GM21515 (cell line): ENCODE measurements at regions not wholly inside any gene's neighbourhood (a gene's known extent, or its start where the extent isn't known, plus 50 kb on each side); places are given as distances from the start of the nearest gene placed in this dataset.
A peak's percentile ranks its signal among the peaks of the same experiment; 100 is the strongest.
"Not testable (repeated sequence)": the region's sequence is repeated elsewhere in the genome, so short reads cannot be mapped to it uniquely, and the experiment has no call there.

Experiments used
- ATAC-seq: cut with Tn5 transposase; IDR thresholded peaks from one replicate; pipeline ENCODE4 v1.9.1; 2021; ENCODE audit not compliant: unreplicated experiment

- ATAC-seq, result no peak
These were observed 64.0 kb downstream of the GPRASP3 start for GRCh38 chrX:102784550-102784949.

DNA sequence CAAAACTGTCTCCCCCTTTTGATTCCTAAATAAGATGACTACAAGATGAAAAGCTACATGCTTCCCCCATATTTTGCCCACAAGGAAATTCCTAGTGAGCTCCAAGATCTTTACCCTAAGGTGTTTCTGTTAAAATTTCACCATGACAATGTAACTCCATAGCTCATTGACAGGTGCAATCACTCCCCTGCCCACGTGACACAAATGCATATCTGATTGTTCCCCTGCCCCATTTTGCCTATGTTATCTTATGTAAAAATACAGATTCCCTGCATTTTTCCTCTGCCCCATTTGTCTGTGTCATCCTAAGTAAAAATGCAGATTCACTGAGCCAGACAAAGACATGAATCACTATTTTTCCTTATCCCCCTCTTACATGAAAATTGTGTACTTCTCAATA lies 66.7 kb downstream of the GPRASP3 start:
- no peak for ATAC-seq

DNA sequence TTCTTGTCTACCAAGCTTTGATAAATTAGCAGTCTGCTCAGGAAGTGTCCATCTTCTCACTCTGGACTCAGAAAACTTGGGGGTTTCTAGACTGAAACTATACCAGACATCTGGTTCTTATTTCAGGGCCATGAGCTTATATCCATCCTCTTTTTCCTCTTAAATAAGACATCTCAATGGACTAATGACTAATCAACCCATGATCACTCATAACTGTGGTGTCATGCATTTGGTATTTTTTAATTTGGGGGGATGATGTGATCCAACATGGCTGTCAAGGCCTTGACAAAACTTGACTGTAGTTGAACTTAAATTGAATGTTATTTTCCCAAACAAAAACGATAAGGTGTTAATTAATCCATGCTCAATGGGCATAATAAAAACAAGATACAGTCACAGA lies 87.8 kb downstream of the GPRASP3 start:
- no peak for ATAC-seq

GRCh38 chrX:102818269-102818668 lies 97.7 kb downstream of the GPRASP3 start:
- ATAC-seq, result not testable (repeated sequence)

GRCh38 chrX:102832661-102833060 lies 104.4 kb upstream of the RAB40AL start:
- no peak for ATAC-seq

DNA sequence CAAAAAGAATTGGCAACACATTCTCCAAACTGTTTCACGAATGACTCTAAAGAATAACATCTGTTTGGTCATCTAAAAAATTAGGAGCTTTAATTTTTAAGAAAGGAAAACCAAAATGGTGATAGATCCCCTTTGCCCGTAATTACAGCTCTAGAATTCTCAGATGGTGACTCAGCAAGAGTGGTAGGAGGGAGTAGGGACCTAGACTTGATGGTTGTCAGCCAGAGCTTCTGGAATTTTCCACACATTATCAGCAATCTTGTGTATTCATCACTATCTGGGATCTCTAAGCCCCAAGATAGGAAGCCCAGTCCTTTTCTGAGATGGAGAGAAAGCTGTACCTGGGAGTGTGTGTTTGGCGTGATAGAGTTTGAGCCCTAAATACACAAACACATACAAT lies 103.9 kb upstream of the RAB40AL start:
- ATAC-seq, result no peak

GRCh38 chrX:102835504-102836146 lies 101.4 kb upstream of the RAB40AL start:
- no peak for ATAC-seq

DNA sequence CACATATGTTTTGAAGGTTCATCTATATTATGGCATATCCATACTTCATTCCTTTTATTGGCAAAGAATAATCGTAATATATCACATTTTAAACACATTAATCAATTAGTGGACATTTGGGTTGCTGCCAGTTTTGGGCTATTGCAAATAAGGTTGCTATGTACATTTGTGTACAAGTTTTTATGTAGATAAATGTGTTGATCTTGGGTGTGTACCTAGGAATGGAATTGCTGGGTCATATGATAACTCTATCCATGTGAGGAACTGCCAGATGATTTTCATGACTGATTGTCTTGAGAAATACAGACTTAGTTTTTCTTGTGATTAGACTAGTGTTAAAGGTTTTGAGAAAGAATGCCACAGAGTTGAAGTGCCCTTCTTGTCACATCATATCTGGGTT lies 99.2 kb upstream of the RAB40AL start:
- no peak for ATAC-seq

DNA sequence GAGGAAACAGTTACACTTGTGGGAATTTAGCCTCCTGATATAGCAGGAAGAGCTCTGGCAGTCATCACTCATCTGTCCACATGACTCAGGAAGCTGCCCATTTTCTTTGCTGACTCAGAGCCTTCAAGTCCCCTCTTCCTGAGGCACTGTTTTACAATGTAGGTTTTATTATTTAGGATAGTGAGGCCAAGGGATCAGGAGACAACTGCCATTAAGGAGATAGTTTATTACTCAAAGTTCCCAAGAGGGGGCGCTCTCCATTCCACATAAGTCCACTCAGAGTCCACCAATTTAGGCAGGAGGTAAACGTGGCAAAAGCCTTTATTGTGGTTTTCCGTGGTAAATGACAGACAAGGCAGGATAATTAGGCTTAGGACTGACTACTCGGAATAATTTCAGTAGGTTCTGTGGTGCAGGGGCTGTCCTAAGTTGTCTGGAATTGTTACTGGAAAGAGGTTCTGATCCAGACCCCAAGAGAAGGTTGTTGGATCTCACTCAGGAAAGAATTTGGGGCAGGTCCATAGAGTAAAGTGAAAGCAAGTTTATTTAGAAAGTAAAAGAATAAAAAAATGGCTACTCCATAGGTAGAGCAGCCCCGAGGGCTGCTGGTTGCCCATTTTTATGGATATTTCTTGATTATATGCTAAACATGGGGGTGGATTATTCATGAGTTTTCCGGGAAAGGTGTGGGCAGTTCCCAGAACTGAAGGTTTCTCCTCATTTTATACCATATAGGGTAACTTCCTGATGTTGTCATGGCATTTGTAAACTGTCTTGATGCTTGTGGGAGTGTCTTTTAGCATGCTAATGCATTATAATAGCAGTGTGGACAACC lies 96.0 kb upstream of the RAB40AL start:
- ATAC-seq, result no peak

GRCh38 chrX:102841706-102842003 lies 95.4 kb upstream of the RAB40AL start:
- no peak for ATAC-seq

DNA sequence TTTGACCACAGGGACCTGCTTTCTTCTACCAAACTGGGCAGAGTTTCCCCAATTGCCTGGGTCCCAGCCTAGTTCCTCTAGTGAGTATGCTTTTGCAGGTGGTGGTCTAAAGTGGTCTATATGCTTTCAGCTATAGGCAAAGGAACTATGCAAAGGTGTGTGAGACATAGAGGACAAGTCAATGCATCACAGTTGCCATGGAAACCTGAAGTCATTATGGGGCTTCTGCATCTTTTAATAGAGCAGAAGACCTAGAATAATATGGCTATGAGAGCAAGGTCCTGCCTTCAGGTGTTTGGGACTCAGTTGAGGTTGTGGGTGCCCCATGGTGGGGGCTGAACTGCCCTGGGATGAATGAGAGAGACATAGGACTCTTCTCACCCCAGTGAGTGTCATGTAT lies 92.1 kb upstream of the RAB40AL start:
- no peak for ATAC-seq

DNA sequence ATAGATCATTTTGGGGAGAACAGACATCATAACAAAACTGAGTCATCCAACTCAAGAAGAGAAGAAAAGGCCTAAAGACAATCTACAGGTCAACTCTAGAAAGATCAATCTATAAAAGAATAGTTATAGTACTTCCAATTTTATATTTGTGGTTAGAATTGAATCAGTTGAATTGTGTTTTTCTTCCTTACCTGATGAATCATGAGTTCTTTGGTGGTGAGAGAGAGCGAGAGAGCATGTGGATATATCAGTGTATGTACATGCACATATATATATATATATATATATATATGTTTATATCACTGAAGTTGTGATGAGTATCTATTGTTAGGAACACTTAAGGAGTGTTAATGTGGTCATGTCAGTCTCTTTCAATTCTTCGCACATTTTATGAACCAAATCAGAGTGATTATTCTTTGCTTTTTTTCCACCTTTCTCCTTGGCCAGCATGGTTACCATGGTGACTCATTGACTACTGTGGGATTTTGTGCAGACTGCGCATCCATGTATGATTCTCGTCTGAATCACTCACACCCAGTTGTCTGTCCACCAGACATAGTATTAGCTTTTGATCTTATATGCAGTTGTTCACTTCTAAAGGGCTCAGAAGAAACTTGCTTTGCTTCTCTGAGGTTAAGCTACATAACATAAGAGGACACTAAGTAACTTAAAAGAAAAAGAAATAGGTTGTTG lies 90.4 kb upstream of the RAB40AL start:
- ATAC-seq, result no peak

DNA sequence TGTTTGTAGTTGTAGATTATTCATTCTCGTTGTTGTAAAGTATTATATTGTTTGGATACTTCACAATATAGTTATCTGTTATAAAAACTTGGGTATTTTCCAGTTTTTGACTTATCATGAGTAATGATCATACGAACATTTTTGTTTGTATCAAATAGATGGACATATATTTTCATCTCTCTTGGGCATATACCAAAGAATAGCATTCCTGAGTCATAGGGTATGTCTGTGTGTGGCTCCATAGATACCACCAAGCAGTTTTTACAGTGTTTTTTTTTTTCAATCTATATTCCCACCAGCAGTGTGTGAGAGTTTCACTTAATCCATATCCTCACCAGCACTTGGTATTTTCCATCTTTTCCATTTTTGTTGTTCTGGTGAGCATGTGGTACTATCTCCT lies 89.7 kb upstream of the RAB40AL start:
- no peak for ATAC-seq

DNA sequence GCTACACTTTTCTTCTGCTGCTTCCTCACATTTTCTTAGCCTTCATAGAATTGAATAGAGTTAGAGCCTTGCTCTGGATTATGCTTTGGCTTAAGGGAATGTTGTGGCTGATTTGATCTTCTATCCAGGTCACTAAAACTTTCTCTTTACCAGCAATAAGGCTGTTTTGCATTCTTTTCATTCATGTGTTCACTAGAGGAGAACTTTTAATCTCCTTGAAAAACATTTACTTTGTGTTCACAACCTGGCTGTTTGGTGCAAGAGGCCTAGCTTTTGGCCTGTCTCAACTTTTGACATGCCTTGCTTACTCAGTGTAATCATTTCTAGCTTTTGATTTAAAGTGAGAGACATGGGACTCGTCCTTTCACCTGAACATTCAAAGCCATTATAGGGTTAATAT lies 87.7 kb upstream of the RAB40AL start:
- no peak for ATAC-seq

- not testable (repeated sequence) for ATAC-seq
These were observed 78.1 kb upstream of the RAB40AL start for GRCh38 chrX:102858826-102859549.

GRCh38 chrX:102859550-102859871 lies 77.6 kb upstream of the RAB40AL start:
- ATAC-seq, result no peak

DNA sequence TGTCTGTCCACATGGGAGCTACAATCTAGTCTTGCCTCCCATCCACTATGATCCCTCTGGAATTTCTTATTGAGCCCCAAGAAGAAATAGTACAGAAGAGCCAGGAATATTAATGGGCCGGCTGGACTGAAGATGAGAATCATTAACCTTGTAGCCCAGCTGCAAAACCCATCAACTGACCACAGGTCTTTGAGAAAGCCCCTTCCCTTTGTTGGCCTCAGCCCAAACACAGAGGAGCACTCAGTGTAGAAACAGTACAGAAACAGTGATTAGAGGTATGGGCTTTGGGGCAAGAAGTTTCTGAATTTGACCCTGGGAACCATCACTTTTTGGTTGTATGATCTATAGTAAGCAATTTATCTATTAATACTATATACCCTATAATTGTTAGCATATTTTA lies 76.8 kb upstream of the RAB40AL start:
- no peak for ATAC-seq

DNA sequence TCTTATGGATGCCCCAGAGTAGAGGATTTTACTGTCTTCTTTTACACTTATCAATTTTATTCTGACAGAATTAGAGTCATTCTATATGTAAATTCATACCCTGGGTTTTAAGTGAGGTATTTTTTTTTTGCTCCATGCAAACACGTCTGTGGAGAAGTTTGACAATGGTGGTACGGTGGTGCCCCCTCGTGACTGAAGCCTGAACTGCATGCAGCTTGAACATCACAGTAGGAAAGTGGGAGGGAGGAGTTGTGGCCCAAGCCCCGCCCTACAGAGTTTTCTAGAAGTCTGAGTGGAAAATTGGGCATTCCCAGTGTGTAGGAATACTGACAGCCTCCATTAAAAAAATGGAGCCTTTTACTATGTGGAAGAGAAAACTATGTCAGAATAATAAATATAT lies 73.3 kb upstream of the RAB40AL start:
- ATAC-seq, result peak; percentile 95

DNA sequence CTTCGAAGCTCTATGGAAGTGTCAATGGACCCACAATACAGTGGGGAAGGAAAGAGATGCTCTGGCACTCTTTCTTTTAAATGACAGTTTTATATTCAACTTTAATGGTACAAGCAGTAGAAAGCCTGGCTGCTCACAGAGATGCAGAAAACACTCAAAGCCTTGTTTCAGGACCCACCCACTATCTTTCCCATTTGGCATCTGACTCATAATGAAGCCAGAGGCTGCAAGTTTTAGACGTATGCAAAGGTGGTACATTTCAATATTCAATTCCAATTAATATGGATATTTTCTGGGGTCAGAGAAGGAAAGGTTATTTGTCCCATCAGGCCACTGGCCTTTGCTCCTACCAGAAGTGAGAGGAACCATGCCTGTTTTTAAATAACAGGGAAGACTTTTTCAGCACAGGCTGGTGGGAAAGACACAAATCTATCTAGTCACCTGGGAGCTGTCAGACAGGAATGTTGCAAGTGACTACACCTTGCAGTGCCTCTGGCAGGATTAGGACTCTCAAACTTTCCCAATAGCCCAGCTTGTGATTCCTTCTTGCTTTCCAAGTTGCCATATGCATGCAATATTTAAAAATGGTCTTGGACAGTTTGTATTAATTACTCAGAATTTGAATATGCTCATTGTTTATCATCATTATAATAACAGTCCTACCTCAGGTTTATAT lies 70.0 kb upstream of the RAB40AL start:
- ATAC-seq, result no peak

DNA sequence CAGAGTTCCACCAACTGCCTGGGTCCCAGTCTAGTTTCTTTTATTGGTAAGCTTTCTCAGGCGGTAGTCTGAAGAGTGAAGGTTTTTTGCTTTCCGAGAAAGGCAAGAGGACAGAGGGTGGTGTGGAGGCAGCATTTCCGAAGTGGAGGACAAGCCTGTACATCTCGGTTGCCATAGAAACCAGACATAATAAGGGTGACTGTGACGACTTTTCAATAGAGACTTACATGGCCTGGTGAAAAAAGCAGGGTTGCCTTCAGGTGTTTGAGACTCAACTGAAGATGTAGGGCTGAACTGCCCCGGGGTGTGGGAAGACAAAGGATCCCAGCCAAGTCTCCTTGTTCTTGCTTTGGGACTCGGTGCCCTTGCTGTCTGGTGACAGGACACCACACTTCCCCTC lies 53.6 kb upstream of the RAB40AL start:
- no peak for ATAC-seq
